HepG2 (cell line): ENCODE measurements at regions not wholly inside any gene's neighbourhood (a gene's known extent, or its start where the extent isn't known, plus 50 kb on each side); places are given as distances from the start of the nearest gene placed in this dataset.

Source experiments
- NCOA5 ChIP-seq: sonication (generic); formaldehyde crosslinking; IDR thresholded peaks from 2 replicates; pipeline ENCODE4 v1.4.0; 2020; ENCODE audit warnings: missing genetic modification reagents
- PRDM15 ChIP-seq: sonication (generic); formaldehyde crosslinking; IDR thresholded peaks from 2 replicates; pipeline ENCODE4 v1.4.0; 2020; ENCODE audit warnings: missing genetic modification reagents
- ZNF446 ChIP-seq: sonication (generic); formaldehyde crosslinking; IDR thresholded peaks from 2 replicates; pipeline ENCODE4 v1.5.0; 2020; ENCODE audit warnings: mild to moderate bottlenecking, missing genetic modification reagents
- ZNF589 ChIP-seq: sonication (generic); formaldehyde crosslinking; conservative IDR thresholded peaks from 2 replicates; pipeline ENCODE4 v1.8.0; 2022; ENCODE audit warnings: mild to moderate bottlenecking, moderate library complexity, missing genetic modification reagents
- ZNF724P ChIP-seq: sonication (generic); formaldehyde crosslinking; IDR thresholded peaks from 2 replicates; pipeline ENCODE4 v1.8.0; 2022; ENCODE audit warnings: missing genetic modification reagents, borderline replicate concordance

GRCh38 chr12:90677055-90677454 is 277.9 kb downstream of the CCER1 start:
- no peak for TF ChIP-seq ZNF446 (CRISPR knock-in tag)
- no peak for TF ChIP-seq ZNF724P (CRISPR knock-in tag)
- no peak for TF ChIP-seq PRDM15
- TF ChIP-seq ZNF589 (CRISPR knock-in tag), result no peak
- no peak for TF ChIP-seq NCOA5 (CRISPR knock-in tag)
